ENCODE measurements at regions not wholly inside any gene's neighbourhood (a gene's known extent, or its start where the extent isn't known, plus 50 kb on each side); places are given as distances from the start of the nearest gene placed in this dataset.

- Histone ChIP-seq H3K4me3 (ENCODE audit: low read depth, low read length, poor library complexity, severe bottlenecking) (no peak overlapping the region), H3K27ac (ENCODE audit: low read depth, low read length, poor library complexity, severe bottlenecking) (no peak overlapping the region), H3K27me3 (replicated peaks; ENCODE audit: insufficient read depth, low read depth, low read length, poor library complexity) (no peaks in the 10 kb centered on the region), H3K4me1 (ENCODE audit: insufficient read depth, low read length, poor library complexity, severe bottlenecking) (no peaks in the 10 kb centered on the region), H3K9me3 (ENCODE audit: low read depth, low read length, poor library complexity, severe bottlenecking) (peaks cover under 1% of the 10 kb centered on the region), H3K36me3 (ENCODE audit: insufficient read depth, low read length, poor library complexity, severe bottlenecking) (no peaks in the 10 kb centered on the region)
- TF ChIP-seq CTCF (conservative IDR thresholded peaks at IDR 0.05; ENCODE audit: low read depth, low read length) (no peak), EZH2 (IDR thresholded peaks at IDR 0.05; ENCODE audit: borderline replicate concordance, low read depth, low read length, poor library complexity, severe bottlenecking) (no peak)
- POLR2A ChIA-PET (ENCODE audit: low non-redundant PET): no interaction called here
- CTCF ChIA-PET: no interaction called here
- BruUV-seq (replicated peaks): no TSS peak
- intact Hi-C loops (cut with micrococcal nuclease; ENCODE audit: unreplicated experiment): no loop called here
- no peak for DNase-seq (ENCODE audit: low spot score)
These were observed 1126.8 kb upstream of the PHF14 start for GRCh38 chr7:9846902-9847301.

GRCh38 chr7:9854605-9855004 lies 1119.1 kb upstream of the PHF14 start:
- no TSS peak for BruUV-seq (replicated peaks)
- intact Hi-C loops (cut with micrococcal nuclease; ENCODE audit: unreplicated experiment): no loop called here

GRCh38 chr7:9856668-9857067 lies 1117.0 kb upstream of the PHF14 start:
- no TSS peak for BruUV-seq (replicated peaks)
- H3K27ac ChIP-seq (ENCODE audit: low read depth, low read length, poor library complexity, severe bottlenecking): no peak overlapping the region
- peaks cover 16% of the 10 kb centered on the region for H3K9me3 ChIP-seq (ENCODE audit: low read depth, low read length, poor library complexity, severe bottlenecking)
- no peaks in the 10 kb centered on the region for H3K36me3 ChIP-seq (ENCODE audit: insufficient read depth, low read length, poor library complexity, severe bottlenecking)
- ChIA-PET CTCF (no interaction called here), POLR2A (ENCODE audit: low non-redundant PET) (no interaction called here)
- H3K27me3 ChIP-seq (replicated peaks; ENCODE audit: insufficient read depth, low read depth, low read length, poor library complexity): no peaks in the 10 kb centered on the region
- intact Hi-C loops (cut with micrococcal nuclease; ENCODE audit: unreplicated experiment): no loop called here
- no peak for TF ChIP-seq EZH2 (IDR thresholded peaks at IDR 0.05; ENCODE audit: borderline replicate concordance, low read depth, low read length, poor library complexity, severe bottlenecking)
- TF ChIP-seq CTCF (conservative IDR thresholded peaks at IDR 0.05; ENCODE audit: low read depth, low read length): no peak
- H3K4me3 ChIP-seq (ENCODE audit: low read depth, low read length, poor library complexity, severe bottlenecking): no peak overlapping the region
- DNase-seq (ENCODE audit: low spot score): no peak
- H3K4me1 ChIP-seq (ENCODE audit: insufficient read depth, low read length, poor library complexity, severe bottlenecking): no peaks in the 10 kb centered on the region

More at GRCh38 chr7:9854605-9855004, 1119.1 kb upstream of the PHF14 start:
- no peaks in the 10 kb centered on the region for H3K4me1 ChIP-seq (ENCODE audit: insufficient read depth, low read length, poor library complexity, severe bottlenecking)
- CTCF ChIA-PET: no interaction called here
- H3K9me3 ChIP-seq (ENCODE audit: low read depth, low read length, poor library complexity, severe bottlenecking): peaks cover 16% of the 10 kb centered on the region
- H3K36me3 ChIP-seq (ENCODE audit: insufficient read depth, low read length, poor library complexity, severe bottlenecking): no peaks in the 10 kb centered on the region
- POLR2A ChIA-PET (ENCODE audit: low non-redundant PET): no interaction called here
- H3K4me3 ChIP-seq (ENCODE audit: low read depth, low read length, poor library complexity, severe bottlenecking): no peak overlapping the region
- no peak overlapping the region for H3K27ac ChIP-seq (ENCODE audit: low read depth, low read length, poor library complexity, severe bottlenecking)
- no peaks in the 10 kb centered on the region for H3K27me3 ChIP-seq (replicated peaks; ENCODE audit: insufficient read depth, low read depth, low read length, poor library complexity)
- no peak for DNase-seq (ENCODE audit: low spot score)
- TF ChIP-seq EZH2 (IDR thresholded peaks at IDR 0.05; ENCODE audit: borderline replicate concordance, low read depth, low read length, poor library complexity, severe bottlenecking) (no peak), CTCF (conservative IDR thresholded peaks at IDR 0.05; ENCODE audit: low read depth, low read length) (no peak)
